Activated T-cell treated with anti-CD3 and anti-CD28 coated beads for 48 hours (primary cell): ENCODE measurements at regions not wholly inside any gene's neighbourhood (a gene's known extent, or its start where the extent isn't known, plus 50 kb on each side); places are given as distances from the start of the nearest gene placed in this dataset.
"Not testable (repeated sequence)": the region's sequence is repeated elsewhere in the genome, so short reads cannot be mapped to it uniquely, and the experiment has no call there.

Experiments used
- DNase-seq: peaks from one replicate; pipeline ENCODE4 v3.0.0-alpha.2; 2020; ENCODE audit warnings: low read depth

DNA sequence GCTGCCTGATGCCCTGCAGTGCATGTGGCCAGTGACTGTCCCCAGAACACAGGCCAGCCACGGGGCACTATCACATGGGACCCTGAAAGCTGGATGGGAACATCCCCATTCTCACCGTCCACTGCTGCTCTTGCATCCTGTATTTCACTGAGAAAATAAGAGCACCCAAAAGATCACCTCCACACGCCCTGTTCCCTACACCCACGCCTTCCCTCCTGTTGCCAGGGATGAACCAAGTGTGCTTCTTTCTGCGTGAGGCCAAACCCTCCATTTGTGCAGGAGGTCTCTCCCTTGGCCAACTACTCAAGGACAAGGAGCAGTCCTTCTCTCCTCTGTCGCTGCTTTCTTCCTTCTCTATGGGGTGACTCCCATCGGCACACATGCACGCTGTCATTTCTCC is 118.3 kb downstream of the LRRC37A3 start:
- DNase-seq, result not testable (repeated sequence)

DNA sequence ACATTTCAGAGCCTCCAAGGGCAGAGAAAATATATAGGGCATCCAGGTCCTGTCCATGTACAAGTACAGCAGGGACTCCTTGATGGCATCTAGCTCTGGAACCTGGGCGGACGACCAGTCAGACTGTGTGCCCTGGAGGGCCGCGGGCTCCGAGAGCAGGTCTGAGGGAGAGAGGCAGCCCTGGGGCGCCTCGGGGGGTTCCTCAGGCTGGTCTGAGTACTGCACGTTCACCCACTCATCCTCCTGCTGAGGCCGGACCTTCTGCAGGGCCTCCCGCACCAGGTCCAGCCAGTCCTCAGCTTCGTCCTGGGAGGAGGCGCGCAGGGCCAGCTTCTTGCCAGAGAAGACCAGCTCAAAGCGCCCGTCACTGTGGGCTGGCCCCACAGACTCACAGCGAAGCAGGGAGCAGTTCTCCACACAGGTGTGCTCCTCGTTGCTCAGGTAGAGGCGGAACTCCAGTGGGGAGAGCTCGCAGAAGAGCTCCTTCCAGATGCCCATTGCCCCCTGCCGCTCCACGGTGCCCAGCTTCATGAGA is 118.8 kb downstream of the LRRC37A3 start:
- not testable (repeated sequence) for DNase-seq

DNA sequence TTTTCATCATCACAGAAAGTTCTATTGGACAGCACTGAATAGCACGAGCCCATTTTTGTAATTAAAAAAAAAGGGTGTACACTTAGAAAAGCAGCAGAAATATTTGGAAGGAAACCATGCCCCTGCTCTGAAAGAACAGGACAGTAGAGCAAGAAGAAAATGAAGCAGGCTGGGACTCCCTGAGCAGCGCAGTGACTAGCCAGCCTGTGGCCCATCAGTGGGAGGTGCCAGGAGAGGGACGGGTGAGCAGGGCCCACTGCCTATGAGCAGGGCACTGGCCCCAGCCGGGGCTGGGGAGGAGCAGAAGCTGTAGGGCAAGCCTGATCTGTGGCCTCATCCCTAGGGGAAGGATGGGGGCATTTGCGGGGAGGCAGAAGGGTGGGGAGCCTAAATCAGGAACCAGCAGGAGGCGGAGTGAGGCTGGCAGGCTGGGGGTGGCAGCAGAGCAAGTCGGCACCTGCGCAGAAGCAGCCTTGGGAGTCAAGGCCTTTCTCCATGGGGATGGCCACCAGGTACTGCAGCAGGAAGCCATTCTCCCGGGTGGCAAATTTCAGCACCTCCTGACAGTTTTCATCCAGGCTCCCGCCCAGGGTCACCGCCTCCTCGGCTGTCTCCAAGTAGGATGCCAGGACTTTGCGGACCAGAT is 119.6 kb downstream of the LRRC37A3 start:
- not testable (repeated sequence) for DNase-seq

DNA sequence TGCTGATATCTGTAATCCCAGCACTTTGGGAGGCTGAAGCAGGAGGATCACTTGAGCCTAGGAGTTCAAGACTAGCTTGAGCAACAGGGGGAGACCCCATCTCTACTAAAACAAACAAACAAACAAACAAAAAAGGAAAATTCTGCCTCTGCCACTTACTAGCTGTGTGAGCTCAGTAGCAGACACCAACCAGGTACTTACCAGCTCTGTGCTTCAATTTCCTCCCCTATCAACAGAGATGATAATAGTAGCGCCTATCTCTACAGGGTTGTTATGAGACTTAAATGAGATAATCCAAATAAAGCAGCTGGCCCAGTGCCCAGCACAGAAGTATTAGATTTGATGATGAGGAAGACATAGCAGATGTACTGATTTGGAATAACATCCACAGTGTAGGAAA is 120.3 kb downstream of the LRRC37A3 start:
- not testable (repeated sequence) for DNase-seq

DNA sequence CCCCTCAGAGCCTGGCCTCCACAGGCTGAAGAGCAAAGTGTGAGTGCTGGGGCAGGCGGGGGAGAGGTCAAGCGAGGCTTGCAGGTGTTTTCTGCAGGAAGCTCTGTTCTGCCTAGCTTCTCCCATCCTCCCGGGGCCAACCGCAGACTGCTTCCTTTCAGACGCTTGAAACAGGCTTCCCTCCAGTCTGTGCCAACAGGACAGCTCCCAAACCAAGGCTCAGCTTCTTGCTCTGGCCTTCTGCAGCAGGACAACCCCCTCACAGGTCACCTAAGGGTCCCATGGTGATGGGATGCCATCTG is 120.8 kb downstream of the LRRC37A3 start:
- DNase-seq, result not testable (repeated sequence)

DNA sequence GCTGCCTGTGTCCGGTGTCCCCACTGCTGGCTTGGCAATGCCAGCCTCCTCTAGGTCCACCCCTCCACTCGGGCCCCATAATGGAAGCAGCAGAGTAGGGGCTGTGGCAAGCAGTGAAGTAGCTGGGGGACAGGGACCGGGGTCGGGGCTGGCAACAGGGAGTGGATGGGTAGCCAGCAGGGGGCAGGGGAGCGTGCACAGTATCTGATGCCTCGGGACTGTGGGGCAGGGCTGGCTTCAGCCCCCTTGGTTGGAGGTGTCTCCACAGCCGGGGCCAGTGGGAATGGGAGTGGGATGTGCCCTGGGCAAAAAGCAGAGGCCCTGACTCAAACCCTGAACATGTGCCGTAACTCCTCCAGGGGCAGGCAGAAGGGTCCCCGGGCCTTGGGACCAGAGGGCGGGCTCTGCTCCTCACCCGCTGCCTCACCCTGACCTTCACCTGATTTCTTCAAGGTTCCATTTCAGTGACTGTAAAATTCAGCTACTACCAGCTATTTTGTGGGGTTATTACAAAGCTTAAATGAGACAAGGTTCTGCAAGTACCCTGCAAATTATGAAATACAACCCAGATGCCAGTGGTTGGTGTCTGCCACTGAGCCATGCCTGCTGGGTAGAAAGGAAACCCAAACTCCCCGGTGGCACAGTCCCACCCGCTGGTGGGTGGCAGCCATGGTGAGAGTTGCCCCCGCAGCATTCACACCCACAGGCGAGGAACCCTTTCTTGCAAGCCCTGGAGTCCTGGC is 121.4 kb downstream of the LRRC37A3 start:
- DNase-seq, result not testable (repeated sequence)

DNA sequence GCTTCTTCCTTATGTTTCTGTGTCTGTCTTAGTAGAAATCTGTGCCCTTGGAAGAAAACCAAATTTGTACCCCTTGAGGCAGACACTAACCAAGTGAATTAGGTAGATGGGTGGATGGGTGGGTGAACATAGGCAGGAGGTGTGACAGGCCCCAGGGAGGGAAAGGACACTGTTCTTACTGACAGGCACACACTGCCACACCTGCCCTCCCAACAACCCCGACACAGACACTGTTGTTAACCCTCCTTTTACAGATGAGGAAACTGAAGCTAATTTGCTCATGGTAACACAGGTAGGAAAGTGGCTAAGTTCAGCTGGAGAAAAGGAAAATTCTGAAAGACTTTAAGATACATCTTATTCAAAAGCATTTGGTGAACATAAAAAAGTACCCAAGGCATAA is 123.9 kb downstream of the LRRC37A3 start:
- not testable (repeated sequence) for DNase-seq

DNA sequence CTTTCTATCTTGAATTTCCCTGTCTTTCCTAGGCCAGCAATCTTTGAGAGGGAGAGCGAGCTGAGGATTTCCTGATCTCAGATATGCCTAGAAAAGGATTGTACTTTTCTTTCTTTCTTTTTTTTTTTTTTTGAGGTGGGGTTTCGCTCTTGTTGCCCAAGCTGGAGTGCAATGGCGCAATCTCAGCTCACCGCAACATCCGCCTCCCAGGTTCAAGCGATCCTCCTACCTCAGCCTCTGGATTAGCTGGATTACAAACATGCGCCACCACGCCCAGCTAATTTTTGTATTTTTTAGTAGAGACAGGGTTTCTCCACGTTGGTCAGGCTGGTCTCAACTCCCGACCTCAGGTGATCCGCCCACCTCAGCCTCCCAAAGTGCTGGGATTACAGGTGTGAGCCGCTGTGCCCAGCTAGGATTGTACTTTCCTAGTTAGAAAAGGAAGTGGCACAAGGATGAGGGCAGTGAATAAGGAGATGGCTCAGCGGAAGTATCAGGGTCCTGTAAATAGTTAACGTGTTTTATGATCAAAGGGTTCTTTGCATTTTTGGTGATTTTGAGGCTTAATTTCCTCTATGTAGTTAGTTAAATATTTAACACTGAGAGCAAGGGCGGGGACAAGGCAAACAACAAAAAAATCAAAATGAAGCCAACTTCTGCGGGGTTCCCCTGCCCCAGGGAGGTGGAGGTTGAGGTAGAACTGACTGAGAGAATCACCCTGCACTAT is 124.6 kb downstream of the LRRC37A3 start:
- DNase-seq, result not testable (repeated sequence)

DNA sequence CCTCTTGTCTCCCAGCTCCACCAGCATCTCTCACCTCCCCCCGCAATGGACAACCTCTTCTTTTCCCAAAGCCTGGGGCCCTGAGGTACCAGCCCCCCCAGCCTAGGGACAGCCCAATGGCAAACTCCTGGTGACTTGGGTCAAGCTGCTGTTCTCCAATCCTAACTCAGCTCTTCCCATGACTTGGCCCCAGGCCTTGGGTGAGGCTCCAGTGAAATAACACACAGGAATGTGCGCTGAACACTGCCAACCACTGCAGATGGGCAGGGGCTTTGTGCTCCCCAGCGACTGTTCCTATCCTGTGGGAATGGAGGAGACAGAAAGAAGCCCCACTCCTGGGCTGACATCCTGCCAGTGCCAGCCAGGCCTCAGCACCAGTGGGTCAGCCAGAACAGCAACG is 125.2 kb downstream of the LRRC37A3 start:
- DNase-seq, result not testable (repeated sequence)

DNA sequence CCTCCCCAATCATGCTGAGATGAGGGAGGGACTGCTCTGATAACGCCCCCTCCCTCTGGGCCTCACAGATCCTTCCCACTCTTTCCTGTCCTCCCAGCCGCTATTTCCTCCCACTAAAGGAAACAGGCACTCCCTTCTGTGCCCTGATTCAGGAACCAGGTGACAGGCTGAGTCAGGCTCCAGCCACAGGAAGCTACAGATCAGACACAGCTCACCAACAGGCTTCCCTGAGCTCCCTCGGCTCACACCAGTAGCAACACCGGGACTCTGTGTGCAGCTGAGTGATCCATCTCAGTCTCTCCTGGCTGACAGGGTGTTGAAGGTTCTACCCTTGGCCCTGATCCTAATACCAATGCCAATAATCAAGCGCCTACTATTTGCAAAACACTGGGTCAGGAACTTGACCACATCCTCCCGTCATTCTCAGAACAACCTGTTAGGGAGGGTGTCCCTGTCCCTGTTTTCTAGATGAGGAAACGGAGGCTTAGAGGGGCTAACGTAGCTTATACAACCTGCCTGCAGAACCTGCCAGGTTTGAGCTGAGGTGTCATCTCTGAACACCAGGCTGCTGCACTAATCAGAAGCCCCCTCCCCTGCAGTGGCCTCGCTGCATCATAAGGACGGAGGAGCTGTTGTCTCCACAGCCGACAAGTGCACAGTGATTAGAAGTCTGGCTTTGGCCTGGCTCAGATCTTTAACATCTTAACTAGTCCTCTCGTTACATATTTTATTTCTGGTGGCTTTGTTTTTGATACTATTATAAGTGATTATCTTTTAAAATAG is 126.3 kb downstream of the LRRC37A3 start:
- DNase-seq, result not testable (repeated sequence)

DNA sequence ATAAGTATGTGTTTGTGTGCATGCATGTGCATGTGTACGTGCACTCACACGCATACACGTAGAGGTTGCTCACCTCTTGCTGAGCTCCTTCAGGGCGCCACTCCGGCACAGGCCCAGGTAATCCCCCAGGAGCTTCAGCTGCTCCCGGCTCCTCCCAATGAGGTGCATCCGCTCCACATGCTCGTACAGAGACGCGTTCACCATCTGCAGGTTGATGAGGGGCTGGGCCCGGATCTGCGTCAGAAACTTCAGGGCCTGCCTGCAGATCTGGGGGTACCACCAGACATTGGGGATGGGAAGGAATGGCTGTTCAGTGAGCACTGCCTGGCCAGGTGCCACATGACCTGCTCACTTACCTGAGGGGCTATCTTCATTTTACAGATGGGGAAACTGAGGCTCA is 127.0 kb downstream of the LRRC37A3 start:
- not testable (repeated sequence) for DNase-seq

DNA sequence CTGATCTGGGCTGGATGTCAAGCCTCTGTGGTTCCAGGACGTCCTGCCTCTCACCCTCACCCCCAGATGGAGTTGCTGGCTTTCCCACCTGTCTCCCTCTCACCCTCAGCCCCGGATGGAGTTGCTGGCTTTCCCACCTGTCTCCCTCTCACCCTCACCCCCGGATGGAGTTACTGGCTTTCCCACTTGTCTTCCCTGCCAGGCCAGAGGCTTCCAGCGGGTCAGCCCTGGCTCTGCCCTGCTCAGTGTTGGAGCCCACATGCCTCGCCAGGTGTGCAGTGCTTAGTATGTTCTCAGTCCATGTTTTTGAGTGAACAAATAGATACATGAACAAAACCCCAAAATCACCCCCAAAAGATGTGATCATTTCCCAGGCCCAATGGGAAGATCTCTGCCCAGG is 127.6 kb downstream of the LRRC37A3 start:
- not testable (repeated sequence) for DNase-seq

DNA sequence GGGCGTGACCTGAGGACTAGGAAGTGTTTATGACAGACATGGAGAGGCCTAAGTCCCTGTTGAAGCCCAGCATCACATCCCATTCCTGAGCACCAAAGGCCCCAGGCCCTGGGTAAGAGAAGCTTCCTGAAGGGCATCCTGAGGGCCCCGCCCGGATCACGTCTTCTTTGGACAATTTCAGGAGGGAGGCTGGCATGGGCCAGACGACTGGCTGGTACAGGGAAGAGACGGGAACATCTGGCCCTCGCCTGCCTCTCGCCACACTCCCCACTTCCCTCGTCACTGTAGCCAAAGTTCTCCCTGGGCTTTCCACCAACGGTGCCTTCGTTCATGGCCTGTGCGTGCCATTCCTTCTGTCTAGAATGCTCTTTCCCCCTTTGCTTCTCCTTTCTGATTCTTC is 128.1 kb downstream of the LRRC37A3 start:
- DNase-seq, result not testable (repeated sequence)

DNA sequence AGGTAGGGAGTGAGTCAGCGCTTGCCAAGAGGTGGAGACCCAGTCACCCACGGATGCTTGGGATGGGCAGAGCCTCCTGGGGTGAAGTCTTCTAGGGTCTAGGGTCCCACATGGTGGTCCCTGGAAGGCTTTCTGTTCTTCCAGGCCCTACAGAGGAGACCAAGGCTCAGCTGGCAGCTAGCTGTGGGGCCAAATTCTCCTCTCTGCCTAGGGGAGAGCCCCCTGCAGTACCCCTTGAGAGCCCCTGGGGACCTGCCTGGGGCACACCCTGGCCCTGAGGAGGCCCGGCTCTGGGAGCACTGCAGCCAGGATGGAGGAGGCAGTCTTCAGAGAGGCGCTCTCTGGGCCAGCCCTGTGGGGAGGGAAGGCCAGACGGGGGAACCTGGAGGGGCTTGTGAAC is 128.6 kb upstream of the SMURF2 start:
- not testable (repeated sequence) for DNase-seq

DNA sequence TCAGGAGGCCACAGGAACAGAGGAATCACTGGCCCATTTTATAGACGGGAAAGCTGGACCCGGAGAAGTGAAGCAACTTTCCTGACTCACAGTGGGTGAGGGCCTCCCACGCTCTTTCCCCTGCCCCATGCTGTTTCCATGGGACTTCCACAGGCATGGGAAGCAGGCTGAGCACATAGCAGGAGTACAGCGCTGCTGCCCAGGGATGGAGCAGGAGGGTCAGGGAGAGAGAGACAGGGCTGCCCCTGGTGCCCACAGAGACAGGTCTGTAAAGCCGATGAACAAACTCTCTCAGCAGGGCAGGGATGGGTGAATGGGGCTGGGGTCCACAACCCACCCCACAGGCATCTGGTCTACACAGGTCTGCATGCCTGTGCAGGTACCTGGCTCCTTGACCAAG is 128.1 kb upstream of the SMURF2 start:
- DNase-seq, result not testable (repeated sequence)

DNA sequence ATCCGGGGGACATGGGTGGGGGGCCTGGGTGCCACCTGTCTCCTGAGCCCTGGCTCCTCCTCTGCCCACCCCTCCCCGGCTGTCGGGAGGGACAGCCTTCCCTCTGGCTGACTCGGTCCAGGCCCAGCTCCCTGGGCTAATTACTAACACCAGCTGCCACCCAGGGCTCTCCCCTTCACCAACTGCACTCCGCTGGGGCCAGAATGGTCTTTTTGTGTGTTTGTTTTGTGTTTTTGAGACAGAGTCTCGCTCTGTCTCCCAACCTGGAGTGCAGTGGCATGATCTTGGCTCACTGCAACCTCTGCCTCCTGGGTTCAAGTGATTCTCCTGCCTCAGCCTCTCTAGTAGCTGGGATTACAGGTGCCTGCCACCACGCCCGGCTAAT is 126.9 kb upstream of the SMURF2 start:
- DNase-seq, result not testable (repeated sequence)

DNA sequence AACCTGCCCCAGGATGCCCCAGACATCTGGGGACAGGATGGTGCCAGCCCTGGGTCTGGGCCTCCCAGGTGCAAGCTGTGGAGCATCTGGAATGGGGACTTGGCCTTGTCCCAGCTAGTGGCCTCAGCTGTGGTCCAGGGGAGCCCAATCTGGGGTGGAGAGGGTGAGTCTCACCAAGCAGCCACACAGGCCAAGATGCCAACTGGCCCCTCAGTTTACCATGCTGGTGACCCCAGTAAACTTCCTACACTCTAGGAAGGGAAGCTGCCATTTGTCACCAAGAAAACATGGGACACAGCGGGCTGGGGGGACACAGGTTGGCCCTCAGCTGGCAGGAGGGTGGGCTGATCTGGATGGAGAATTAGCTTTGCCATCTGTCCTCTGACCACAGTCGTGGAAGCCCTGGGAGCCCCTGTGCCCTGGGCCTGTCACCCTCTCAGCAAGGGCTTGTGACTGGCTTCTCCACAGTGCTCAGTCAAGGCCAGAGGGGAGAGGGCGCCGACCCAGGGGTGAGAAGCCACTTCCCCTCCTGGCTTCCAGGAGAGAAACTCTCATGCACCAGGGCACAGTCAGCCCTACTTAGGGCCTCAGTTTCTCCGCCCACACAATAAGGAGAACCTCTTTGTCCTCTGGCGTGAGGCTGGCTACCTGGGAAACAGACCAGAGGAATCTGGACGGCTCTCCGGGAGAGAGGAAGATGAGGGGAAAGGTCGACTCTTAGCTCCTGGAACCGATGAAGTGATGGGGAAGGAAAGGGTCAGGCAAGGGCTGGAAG is 126.4 kb upstream of the SMURF2 start:
- no peak for DNase-seq

DNA sequence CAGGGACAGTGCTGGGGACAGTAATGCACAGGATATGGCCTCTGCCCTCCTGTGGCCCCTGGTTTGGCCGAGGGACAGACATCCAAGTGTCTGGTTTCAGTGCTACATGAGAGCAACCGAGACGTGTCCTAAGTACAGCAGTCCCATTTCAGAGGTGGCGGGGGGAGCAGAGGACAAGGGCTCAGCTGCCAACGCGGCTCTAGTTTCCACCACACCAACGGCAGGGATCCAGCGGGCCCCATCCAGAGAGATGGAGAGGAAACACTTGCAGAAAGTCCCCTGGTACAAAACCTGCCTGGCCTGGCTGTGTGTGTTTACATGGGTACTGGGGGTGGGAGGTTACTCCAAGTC is 125.8 kb upstream of the SMURF2 start:
- DNase-seq, result no peak

DNA sequence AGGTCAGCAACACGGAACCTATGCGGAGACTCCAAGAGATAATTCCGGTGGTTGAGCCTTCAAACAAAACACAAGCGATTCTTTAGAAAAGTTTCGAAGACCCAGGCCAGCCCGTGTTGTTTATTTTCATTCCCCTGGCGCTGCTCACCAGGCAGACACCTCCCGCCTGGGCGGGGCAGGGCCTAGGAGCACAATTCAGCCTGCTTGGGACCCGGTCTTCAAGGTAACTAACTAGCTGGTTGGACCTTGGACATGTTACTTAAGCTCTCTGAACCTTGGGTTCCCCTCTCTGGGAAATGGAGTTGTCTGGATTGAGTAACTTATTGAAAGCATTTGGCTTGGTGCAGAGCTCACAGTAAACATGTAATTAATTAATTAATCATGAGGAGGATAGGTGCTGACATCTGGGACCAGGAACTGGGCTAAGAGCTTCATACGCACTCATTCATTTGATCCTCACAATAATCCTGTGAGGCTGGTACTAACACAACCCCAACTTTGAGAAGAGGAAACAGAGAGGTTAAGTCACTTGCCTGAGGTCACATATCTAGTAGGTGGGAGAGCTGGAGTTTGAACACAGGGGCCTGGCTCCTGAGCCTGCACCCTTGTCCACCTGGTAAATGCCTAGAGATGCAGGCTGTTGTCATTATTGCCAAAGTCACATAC is 125.3 kb upstream of the SMURF2 start:
- no peak for DNase-seq

DNA sequence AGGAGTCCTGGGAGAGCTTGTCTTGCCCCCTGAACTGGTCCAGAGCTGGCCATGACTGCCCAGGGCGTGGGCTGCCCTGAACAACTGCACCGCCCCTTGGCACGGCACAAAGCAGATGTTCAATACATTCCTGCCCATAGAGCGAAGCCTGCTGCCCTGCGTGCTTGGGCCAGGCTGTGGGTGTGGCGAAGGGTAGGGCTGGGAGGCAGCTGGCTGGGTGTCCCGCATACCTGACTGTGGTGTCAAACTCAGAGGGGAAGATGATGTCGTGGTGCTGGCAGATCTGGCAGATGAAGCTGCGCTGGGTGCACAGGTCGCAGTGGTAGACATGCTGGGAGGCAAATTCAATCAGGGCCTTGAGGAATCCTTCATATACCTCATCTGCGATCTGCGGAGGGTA is 124.2 kb upstream of the SMURF2 start:
- no peak for DNase-seq

DNA sequence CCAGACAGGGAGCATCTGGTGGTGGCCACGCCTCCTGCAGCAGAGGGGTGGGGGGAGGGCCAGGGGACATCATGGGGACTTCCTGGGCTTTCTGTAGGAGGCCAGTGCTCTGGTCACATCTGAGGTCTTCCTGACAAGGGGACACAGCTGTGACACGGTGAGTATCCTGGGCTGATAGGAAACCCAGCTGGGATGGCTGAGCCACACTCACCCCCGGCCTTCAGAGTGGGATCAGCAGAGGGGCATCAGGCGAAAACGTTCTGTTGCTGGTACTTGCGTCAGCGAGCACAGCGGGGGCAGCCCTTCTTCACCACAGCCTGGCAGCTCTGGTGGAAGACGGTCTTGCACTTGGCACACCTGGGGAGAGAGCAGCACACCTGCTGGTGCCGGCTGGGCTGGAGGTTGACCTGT is 122.9 kb upstream of the SMURF2 start:
- DNase-seq, result no peak
